Keratinocyte (primary cell): ENCODE measurements at regions not wholly inside any gene's neighbourhood (a gene's known extent, or its start where the extent isn't known, plus 50 kb on each side); places are given as distances from the start of the nearest gene placed in this dataset.

Experiments used
- DNase-seq: peaks from one replicate; pipeline ENCODE4 v3.0.0-alpha.2; 2011; ENCODE audit warnings: low read depth, missing footprints, low spot score
- FAIRE-seq: peaks from 2 replicates; lab custom pipeline; 2011; peaks lifted over from hg19 to GRCh38; lab: Jason Lieb, UNC
- H2AFZ ChIP-seq: 2 replicates; pipeline ENCODE4 v1.6.0; 2012; ENCODE audit warnings: low read length, control low read depth, inconsistent platforms; ENCODE audit not compliant: control insufficient read depth
- H3K27ac ChIP-seq: 2 replicates; pipeline ENCODE4 v1.5.1; 2011; ENCODE audit warnings: low read length; ENCODE audit not compliant: control insufficient read depth, insufficient read depth
- H3K27me3 ChIP-seq: 3 replicates; pipeline ENCODE4 v1.6.0; 2011; ENCODE audit warnings: low read length; ENCODE audit not compliant: control insufficient read depth, insufficient read depth; ENCODE audit errors: extremely low read depth
- H3K36me3 ChIP-seq, 2 experiments: 2 replicates in 1 of 2; 3 replicates in 1 of 2; pipeline ENCODE4 v1.5.1; 2011; ENCODE audit warnings: low read length in 2 of 2, mild to moderate bottlenecking in 1 of 2; ENCODE audit not compliant: control insufficient read depth in 2 of 2, insufficient read depth in 2 of 2; ENCODE audit errors: extremely low read depth in 1 of 2
- H3K4me1 ChIP-seq: 3 replicates; pipeline ENCODE4 v1.5.1; 2011; ENCODE audit warnings: low read length; ENCODE audit not compliant: control insufficient read depth, insufficient read depth; ENCODE audit errors: extremely low read depth
- H3K4me2 ChIP-seq: 3 replicates; pipeline ENCODE4 v1.6.0; 2011; ENCODE audit warnings: low read depth, low read length; ENCODE audit not compliant: control insufficient read depth, insufficient read depth; ENCODE audit errors: extremely low read depth
- H3K4me3 ChIP-seq, 3 experiments: fragments of 200-600 bp in 1 of 3; sonication (generic) in 1 of 3; 2 replicates in 2 of 3; 3 replicates in 1 of 3; pipeline ENCODE4 v1.5.1; 2011 to 2016; ENCODE audit warnings: low read length in 3 of 3, mild to moderate bottlenecking in 3 of 3, control low read depth in 2 of 3, inconsistent platforms in 1 of 3, low read depth in 1 of 3, mixed read lengths in 1 of 3, mixed run types in 1 of 3, moderate library complexity in 1 of 3; ENCODE audit not compliant: control insufficient read depth in 2 of 3, insufficient read depth in 2 of 3; ENCODE audit errors: extremely low read depth in 1 of 3
- H3K79me2 ChIP-seq: 2 replicates; pipeline ENCODE4 v1.6.0; 2012; ENCODE audit warnings: low read length; ENCODE audit not compliant: control insufficient read depth, insufficient read depth
- H3K9ac ChIP-seq: 3 replicates; pipeline ENCODE4 v1.6.0; 2011; ENCODE audit warnings: low read length; ENCODE audit not compliant: control insufficient read depth, insufficient read depth; ENCODE audit errors: extremely low read depth
- H3K9me1 ChIP-seq: 3 replicates; pipeline ENCODE4 v1.6.0; 2011; ENCODE audit warnings: low read length; ENCODE audit not compliant: control insufficient read depth, insufficient read depth; ENCODE audit errors: extremely low read depth
- H3K9me3 ChIP-seq: 2 replicates; pipeline ENCODE4 v1.5.1; 2012; ENCODE audit warnings: low read depth, low read length; ENCODE audit not compliant: control insufficient read depth
- H4K20me1 ChIP-seq: 3 replicates; pipeline ENCODE4 v1.6.0; 2011; ENCODE audit warnings: low read length; ENCODE audit not compliant: control insufficient read depth, insufficient read depth; ENCODE audit errors: extremely low read depth
- CTCF ChIP-seq, 3 experiments: IDR thresholded peaks in 1 of 3; conservative IDR thresholded peaks in 1 of 3; optimal IDR thresholded peaks in 1 of 3; 2 replicates in 2 of 3; 3 replicates in 1 of 3; pipeline versions ENCODE3 to v1.5.1; 2011; ENCODE audit warnings: low read length in 3 of 3, mild to moderate bottlenecking in 3 of 3, moderate library complexity in 2 of 3, control low read depth in 1 of 3, inconsistent platforms in 1 of 3; ENCODE audit not compliant: insufficient read depth in 2 of 3; ENCODE audit errors: extremely low read depth in 1 of 3
- EZH2 ChIP-seq: IDR thresholded peaks from one replicate; pipeline ENCODE4 v1.6.1; 2012; ENCODE audit warnings: inconsistent platforms, mild to moderate bottlenecking, low read length, moderate library complexity
- dilution Hi-C: fragments of 300-500 bp; cut with MboI; formaldehyde crosslinking; loops from one replicate; pipeline ENCODE4 v1.7.0; 2020; ENCODE audit warnings: low sequenced_read_pairs; ENCODE audit not compliant: extremely low pct_ligation_motif_present

- H2AFZ ChIP-seq: no peak overlapping the region
- H3K4me2 ChIP-seq: no peak overlapping the region
- dilution Hi-C loops: no loop called here
- no peaks in the 10 kb centered on the region for H3K36me3 ChIP-seq
- no peaks in the 10 kb centered on the region for H3K79me2 ChIP-seq
- H3K27me3 ChIP-seq: no peaks in the 10 kb centered on the region
- H3K27ac ChIP-seq: no peak overlapping the region
- DNase-seq (no peak), FAIRE-seq (no peak)
- H3K9me1 ChIP-seq: no peaks in the 10 kb centered on the region
- no peaks in the 10 kb centered on the region for H3K9me3 ChIP-seq
- H3K4me3 ChIP-seq: no peak overlapping the region
- no peak overlapping the region for H3K9ac ChIP-seq
- TF ChIP-seq CTCF (optimal IDR thresholded peaks at IDR 0.05 in 1 of 3, IDR thresholded peaks at IDR 0.05 in 1 of 3, conservative IDR thresholded peaks at IDR 0.05 in 1 of 3; ENCODE audit: extremely low read depth in 1 of 3, insufficient read depth in 2 of 3, low read length in 3 of 3) (no peak), EZH2 (no peak)
- H4K20me1 ChIP-seq: no peaks in the 10 kb centered on the region
- H3K4me1 ChIP-seq: no peaks in the 10 kb centered on the region
Observed at GRCh38 chr6:100138346-100139022, 144.5 kb upstream of the MCHR2 start.

DNA sequence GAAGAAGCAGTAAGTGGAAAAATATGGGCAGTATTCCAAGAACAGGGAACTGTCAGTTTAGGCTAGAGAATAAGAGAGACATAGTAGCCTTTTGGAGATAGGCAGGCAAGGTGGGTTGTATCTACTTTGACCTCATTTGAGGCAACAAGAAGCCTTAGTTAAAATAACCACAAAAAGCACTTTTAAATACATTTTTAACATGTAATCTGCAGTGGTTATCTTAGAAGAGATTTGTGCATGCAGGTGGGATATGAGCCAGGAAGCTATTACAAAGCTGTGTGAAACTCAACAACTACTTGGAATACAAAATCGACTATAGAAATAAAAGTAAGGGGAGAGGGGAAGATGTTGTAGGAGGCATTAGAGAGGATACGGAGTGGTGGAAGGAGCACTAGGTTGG is 143.7 kb upstream of the MCHR2 start:
- Histone ChIP-seq H2AFZ (no peak overlapping the region), H3K79me2 (no peaks in the 10 kb centered on the region), H3K9ac (no peak overlapping the region), H4K20me1 (no peaks in the 10 kb centered on the region), H3K9me3 (no peaks in the 10 kb centered on the region), H3K4me1 (no peaks in the 10 kb centered on the region), H3K4me2 (no peak overlapping the region), H3K27ac (no peak overlapping the region), H3K36me3 (no peaks in the 10 kb centered on the region), H3K4me3 (no peak overlapping the region), H3K9me1 (no peaks in the 10 kb centered on the region), H3K27me3 (no peaks in the 10 kb centered on the region)
- TF ChIP-seq EZH2 (no peak), CTCF (optimal IDR thresholded peaks at IDR 0.05 in 1 of 3, IDR thresholded peaks at IDR 0.05 in 1 of 3, conservative IDR thresholded peaks at IDR 0.05 in 1 of 3; ENCODE audit: extremely low read depth in 1 of 3, insufficient read depth in 2 of 3, low read length in 3 of 3) (no peak)
- DNase-seq: no peak
- no peak for FAIRE-seq
- dilution Hi-C loops: no loop called here
